ENCODE measurements at regions not wholly inside any gene's neighbourhood (a gene's known extent, or its start where the extent isn't known, plus 50 kb on each side); places are given as distances from the start of the nearest gene placed in this dataset.

- Mint-ChIP-seq H3K27ac (no peak overlapping the region), H3K9me3 (ENCODE audit: low read depth) (peaks cover 3% of the 10 kb centered on the region), H3K27me3 (no peaks in the 10 kb centered on the region), H3K4me3 (ENCODE audit: low read depth) (no peak overlapping the region), H3K36me3 (ENCODE audit: insufficient read depth) (no peaks in the 10 kb centered on the region), H3K4me1 (ENCODE audit: low read depth) (no peaks in the 10 kb centered on the region)
- no peak for DNase-seq (ENCODE audit: low spot score, unreplicated experiment)
- TF ChIP-seq CTCF (IDR thresholded peaks at IDR 0.05; ENCODE audit: unreplicated experiment), result no peak
Measured at GRCh38 chr13:47330031-47330430, 433.2 kb upstream of the HTR2A start.

GRCh38 chr13:47327861-47328260, 431.0 kb upstream of the HTR2A start:
- Mint-ChIP-seq H3K9me3 (ENCODE audit: low read depth) (peaks cover 3% of the 10 kb centered on the region), H3K27ac (no peak overlapping the region), H3K27me3 (peaks cover 2% of the 10 kb centered on the region), H3K4me1 (ENCODE audit: low read depth) (no peaks in the 10 kb centered on the region), H3K36me3 (ENCODE audit: insufficient read depth) (no peaks in the 10 kb centered on the region), H3K4me3 (ENCODE audit: low read depth) (no peak overlapping the region)
- no peak for DNase-seq (ENCODE audit: low spot score, unreplicated experiment)
- TF ChIP-seq CTCF (IDR thresholded peaks at IDR 0.05; ENCODE audit: unreplicated experiment), result no peak

GRCh38 chr13:47326061-47326460, 429.2 kb upstream of the HTR2A start:
- TF ChIP-seq CTCF (IDR thresholded peaks at IDR 0.05; ENCODE audit: unreplicated experiment), result no peak
- DNase-seq (ENCODE audit: low spot score, unreplicated experiment), result no peak
- no peak overlapping the region for H3K27ac Mint-ChIP-seq
- H3K4me3 Mint-ChIP-seq (ENCODE audit: low read depth), result no peak overlapping the region
- no peaks in the 10 kb centered on the region for H3K4me1 Mint-ChIP-seq (ENCODE audit: low read depth)
- peaks cover 2% of the 10 kb centered on the region for H3K27me3 Mint-ChIP-seq
- no peaks in the 10 kb centered on the region for H3K9me3 Mint-ChIP-seq (ENCODE audit: low read depth)
- no peaks in the 10 kb centered on the region for H3K36me3 Mint-ChIP-seq (ENCODE audit: insufficient read depth)

GRCh38 chr13:47317356-47317755, 420.5 kb upstream of the HTR2A start:
- Mint-ChIP-seq H3K27me3 (peaks cover 4% of the 10 kb centered on the region), H3K27ac (no peak overlapping the region), H3K36me3 (ENCODE audit: insufficient read depth) (no peaks in the 10 kb centered on the region), H3K4me1 (ENCODE audit: low read depth) (peaks cover 4% of the 10 kb centered on the region), H3K4me3 (ENCODE audit: low read depth) (no peak overlapping the region), H3K9me3 (ENCODE audit: low read depth) (no peaks in the 10 kb centered on the region)
- no peak for TF ChIP-seq CTCF (IDR thresholded peaks at IDR 0.05; ENCODE audit: unreplicated experiment)
- DNase-seq (ENCODE audit: low spot score, unreplicated experiment), result no peak

- DNase-seq (ENCODE audit: low spot score, unreplicated experiment), result no peak
- Mint-ChIP-seq H3K4me1 (ENCODE audit: low read depth) (peaks cover 2% of the 10 kb centered on the region), H3K36me3 (ENCODE audit: insufficient read depth) (no peaks in the 10 kb centered on the region), H3K4me3 (ENCODE audit: low read depth) (no peak overlapping the region), H3K27me3 (no peaks in the 10 kb centered on the region), H3K27ac (no peak overlapping the region), H3K9me3 (ENCODE audit: low read depth) (peaks cover 15% of the 10 kb centered on the region)
- no peak for TF ChIP-seq CTCF (IDR thresholded peaks at IDR 0.05; ENCODE audit: unreplicated experiment)
Measured at GRCh38 chr13:47310401-47310800, 413.5 kb upstream of the HTR2A start.
